HG03432 (cell line): ENCODE measurements at regions not wholly inside any gene's neighbourhood (a gene's known extent, or its start where the extent isn't known, plus 50 kb on each side); places are given as distances from the start of the nearest gene placed in this dataset.
"Not testable (repeated sequence)": the region's sequence is repeated elsewhere in the genome, so short reads cannot be mapped to it uniquely, and the experiment has no call there.

Experiments used
- ATAC-seq: cut with Tn5 transposase; IDR thresholded peaks from one replicate; pipeline ENCODE4 v1.9.1; 2021; ENCODE audit warnings: mild to moderate bottlenecking, moderate library complexity; ENCODE audit not compliant: unreplicated experiment

GRCh38 chr14:42556551-42556950, 949.9 kb downstream of the LRFN5 start:
- ATAC-seq: no peak

- no peak for ATAC-seq
Observed at GRCh38 chr14:42555365-42555764, 948.7 kb downstream of the LRFN5 start.

DNA sequence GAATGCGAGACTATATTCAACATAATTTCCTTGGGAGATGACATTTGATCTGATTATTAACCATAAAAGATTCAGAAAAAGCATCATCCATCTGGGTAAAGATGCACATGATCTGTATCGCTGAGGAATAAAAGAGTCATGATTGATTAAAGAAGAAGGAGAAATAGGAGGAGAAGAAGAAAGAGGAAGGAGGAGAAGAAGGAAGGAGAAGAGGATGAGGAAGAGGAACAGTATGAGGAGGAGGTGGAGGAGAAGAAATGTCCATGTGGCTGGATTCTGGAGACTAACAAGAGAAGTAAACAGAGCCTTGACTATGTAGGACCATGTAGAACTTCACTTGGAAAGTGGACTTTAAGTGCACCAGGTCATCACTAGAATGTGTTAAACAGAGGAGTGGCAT, 947.4 kb downstream of the LRFN5 start:
- ATAC-seq: no peak

GRCh38 chr14:42550310-42550709, 943.6 kb downstream of the LRFN5 start:
- ATAC-seq: no peak

- ATAC-seq: no peak
Observed at GRCh38 chr14:42548349-42548748, 941.7 kb downstream of the LRFN5 start.

GRCh38 chr14:42545636-42546035, 939.0 kb downstream of the LRFN5 start:
- ATAC-seq: no peak

- ATAC-seq: no peak
Observed at GRCh38 chr14:42541535-42542001, 934.9 kb downstream of the LRFN5 start.

DNA sequence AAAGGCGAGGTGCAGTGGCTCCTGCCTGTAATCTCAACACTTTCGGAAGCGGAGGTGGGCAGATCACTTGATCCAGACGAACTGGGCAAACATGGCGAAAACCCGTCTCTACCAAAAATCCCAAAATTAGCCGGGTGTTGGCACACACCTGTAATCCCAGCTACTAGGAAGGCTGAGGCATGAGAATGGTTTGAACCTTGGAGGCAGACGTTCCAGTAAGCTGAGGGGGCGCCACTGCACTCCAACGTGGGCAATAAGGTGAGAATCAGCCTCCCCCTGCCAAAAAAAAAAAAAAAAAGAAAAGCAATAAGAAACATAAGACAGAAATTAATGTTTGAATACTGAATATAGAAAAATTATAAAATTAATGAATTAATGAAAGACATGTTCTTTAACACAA, 928.7 kb downstream of the LRFN5 start:
- no peak for ATAC-seq

GRCh38 chr14:42533476-42533875, 926.8 kb downstream of the LRFN5 start:
- no peak for ATAC-seq

DNA sequence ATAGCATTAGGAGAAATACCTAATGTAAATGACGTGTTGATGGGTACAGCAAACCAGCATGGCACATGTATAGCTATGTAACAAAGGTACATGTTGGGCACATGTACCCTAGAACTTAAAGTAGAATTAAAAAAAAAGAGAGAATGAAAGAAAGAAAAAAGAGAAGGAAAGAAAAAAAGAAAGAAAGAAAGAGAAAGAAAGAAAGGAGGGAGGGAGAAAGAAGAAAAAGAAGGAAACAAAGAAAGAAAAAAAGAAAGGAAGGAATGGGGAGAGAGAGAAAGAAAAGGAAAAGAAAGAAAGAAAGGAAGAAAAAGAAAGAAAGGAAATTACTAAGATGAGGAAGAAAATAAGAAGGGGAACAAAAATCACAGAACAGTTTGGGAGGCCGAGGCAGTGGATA, 925.5 kb downstream of the LRFN5 start:
- no peak for ATAC-seq

- ATAC-seq: no peak
Observed at GRCh38 chr14:42527141-42527540, 920.5 kb downstream of the LRFN5 start.

DNA sequence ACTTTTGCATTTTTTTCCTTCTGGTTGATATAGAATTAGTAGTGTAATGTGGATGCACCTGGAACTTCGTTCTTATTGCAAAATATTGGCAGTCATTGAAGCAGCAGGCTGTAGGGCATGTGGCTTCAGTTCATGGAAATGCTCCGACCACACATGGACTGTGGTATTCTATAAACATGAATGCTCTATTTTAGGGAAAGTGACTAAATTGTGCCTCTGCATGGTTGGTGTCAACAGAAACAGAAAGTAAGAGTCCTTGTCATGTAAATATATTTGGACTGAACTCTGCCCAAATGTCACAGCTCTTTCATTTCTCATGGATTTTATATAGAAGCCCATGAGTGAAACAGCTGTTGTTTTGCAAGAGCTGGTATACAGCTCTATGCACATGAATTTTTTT, 917.0 kb downstream of the LRFN5 start:
- peak; percentile 94 for ATAC-seq

DNA sequence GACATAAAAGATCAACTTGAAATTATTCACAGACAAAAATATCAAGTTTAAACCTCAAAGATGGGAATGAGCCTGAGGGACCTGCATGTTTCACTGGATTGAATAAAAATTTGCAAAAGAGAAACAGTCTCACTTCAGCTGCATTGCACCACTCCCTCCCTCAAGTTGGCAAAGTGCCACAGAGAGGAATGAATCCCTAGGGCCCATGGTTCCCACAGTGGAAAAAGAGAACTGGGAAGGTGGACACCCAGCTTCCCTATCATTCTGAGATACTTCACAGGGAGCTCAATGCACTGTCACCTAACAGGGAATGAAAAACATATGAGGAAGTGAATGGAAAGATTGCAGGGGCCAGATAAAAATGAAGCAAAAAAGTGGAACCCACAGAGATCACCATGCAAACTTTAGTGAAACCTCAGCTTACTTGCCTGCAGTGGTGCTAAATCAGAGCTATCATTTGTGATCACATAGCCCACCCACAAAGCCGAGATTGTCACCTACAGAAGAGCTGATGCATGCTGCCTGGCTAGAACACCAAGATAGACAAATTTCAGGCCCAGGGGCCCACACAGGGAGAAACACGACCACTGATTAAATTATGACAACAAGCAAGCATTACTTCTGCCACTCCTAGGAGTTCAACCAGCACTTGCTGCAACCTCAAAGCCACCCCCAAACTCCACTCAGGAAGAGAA, 911.3 kb downstream of the LRFN5 start:
- ATAC-seq: no peak

DNA sequence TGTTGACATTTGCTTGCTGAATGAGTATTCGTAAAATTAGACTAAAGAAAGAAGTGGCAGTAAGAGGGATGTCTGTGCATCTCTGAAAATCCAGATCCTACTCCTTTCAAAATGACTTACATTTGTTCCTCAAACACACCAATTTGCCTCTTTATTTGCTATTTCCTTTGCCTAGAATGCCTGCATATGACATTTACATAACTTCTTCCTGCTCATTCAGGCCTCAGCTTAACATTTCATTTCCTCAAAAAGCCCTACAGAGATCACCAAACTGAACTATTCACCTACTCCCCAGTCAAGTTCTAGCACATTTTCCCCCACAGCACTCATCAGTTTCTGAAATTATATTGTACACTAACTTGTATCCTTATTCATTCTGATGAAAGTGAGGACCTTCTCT, 907.2 kb downstream of the LRFN5 start:
- no peak for ATAC-seq

GRCh38 chr14:42510071-42510470, 903.4 kb downstream of the LRFN5 start:
- ATAC-seq: no peak

GRCh38 chr14:42508209-42508946, 901.7 kb downstream of the LRFN5 start:
- no peak for ATAC-seq

GRCh38 chr14:42504433-42504832, 897.8 kb downstream of the LRFN5 start:
- ATAC-seq: no peak

- no peak for ATAC-seq
Observed at GRCh38 chr14:42499137-42499536, 892.5 kb downstream of the LRFN5 start.

DNA sequence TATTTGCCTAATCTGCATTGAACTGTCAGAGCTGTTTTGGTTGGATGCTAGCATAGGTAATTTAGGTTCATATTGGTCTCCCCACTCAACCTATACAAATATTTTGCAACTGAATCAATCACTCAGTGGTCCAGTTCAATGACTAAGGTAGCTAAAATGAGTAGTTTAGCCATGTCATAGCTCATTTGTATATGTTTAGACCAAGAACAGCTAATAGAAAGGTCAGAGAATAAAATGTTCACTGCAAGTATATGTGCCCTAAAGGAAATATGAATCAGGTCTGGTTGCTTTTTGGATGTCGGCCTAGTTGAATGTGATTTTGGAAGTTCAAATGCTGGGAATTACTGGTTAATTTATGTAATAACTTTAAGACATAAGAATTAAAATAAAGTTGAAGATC, 883.9 kb downstream of the LRFN5 start:
- no peak for ATAC-seq

DNA sequence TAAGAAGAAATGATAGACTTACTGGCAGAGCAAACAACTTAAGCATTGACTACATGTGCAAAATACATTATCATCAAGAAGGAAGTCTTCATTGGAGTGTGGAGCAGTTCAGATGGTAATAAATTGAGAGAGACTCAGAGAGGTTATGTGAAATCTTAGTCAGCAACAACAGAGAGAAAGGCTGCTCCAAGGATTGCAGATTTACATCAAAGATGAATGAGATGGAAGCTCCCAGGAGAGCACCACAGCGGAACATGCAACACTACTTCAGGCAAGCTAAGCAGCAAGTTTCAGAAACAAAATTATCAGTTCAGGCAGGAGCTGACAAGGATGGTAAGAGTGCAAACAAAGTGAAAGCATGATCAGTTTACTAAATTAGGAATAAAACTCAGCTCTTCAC, 882.3 kb downstream of the LRFN5 start:
- no peak for ATAC-seq

DNA sequence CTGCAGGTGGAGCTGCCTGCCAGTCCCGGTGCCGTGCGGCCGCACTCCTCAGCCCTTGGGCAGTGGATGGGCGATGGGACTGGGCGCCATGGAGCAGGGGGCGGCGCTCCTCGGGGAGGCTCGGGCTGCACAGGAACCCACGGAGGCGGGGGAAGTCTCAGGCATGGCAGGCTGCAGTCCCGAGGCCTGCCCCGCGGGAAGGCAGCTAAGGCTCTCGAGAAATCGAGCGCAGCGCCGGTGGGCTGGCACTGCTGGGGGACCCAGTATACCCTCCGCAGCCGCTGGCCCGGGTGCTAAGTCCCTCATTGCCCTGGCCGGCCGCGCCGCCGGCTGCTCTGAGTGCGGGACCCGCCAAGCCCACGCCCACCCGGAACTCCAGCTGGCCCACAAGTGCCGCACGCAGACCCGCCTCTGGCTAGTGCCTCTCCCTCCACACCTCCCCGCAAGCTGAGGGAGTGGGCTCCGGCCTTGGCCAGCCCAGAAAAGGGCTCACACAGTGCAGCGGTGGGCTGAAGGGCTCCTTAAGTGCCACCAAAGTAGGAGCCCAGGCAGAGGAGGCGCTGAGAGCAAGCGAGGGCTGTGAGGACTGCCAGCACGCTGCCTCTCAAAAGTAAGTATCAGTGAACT, 875.8 kb downstream of the LRFN5 start:
- ATAC-seq: not testable (repeated sequence)

- not testable (repeated sequence) for ATAC-seq
Observed at GRCh38 chr14:42481714-42482113, 875.0 kb downstream of the LRFN5 start.
